HG03460 (cell line): ENCODE measurements at regions not wholly inside any gene's neighbourhood (a gene's known extent, or its start where the extent isn't known, plus 50 kb on each side); places are given as distances from the start of the nearest gene placed in this dataset.

Experiments
- ATAC-seq: cut with Tn5 transposase; IDR thresholded peaks from one replicate; pipeline ENCODE4 v1.9.1; 2021; ENCODE audit not compliant: unreplicated experiment

DNA sequence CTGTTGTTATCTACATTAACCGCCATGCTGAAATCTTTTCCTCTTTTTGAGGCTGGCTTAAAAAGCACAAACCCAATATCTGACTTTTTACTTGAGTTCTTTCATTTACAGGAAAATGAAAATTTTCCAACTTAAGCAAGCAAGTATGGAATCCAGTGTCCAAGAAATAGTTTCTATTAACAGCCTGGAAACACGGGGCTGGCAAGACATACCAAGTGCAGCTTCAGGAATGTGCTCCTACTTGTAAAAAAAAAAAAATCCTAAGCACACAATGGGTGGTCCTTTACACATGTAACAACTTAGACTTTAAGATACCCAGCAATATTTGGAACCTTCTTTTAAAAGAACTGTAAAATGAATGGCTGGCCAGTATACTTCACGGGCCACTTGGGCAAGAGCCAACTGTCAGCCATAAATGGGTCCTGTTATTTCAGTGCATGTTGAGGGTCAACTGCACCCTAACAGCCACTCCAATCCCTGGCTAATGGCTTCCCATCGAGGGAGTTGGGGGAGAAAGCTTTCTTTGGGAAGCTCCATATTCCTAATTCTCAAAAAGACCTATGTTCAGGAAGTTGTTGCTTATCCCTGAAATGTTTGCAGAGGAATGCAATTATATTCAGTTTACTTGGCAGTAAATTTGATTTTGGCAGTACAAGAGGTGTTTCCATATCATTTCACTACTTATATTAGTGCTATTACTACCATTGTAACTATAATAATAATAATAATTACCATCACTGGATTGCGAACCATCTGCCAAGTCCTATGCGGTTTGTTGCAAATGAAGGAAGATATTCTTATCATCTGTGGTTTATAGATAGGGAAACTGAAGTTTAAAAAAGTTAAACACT is 236.4 kb upstream of the TMEM72 start:
- ATAC-seq, result no peak

DNA sequence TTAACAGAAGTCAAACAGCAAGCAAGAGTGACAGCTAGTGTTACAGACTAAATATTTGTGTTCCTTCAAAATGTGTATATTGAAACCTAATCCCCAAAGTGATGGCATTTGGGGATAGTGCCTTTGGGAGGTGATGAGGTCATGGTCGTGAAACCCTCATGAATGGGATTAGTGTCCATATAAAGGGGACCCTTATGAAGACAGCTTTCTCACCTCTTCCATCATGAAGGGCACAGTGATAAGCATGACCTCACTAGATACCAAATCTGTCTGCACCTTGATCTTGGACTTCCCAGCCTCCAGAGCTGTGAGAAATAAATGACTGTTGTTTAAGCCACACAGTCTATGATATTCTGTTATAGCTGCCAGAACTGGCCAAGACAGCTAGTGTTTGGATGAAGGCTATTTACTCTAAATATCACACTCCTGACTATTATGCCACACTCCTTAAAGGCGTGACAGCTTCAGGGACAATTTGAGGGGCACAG is 235.7 kb upstream of the TMEM72 start:
- ATAC-seq, result no peak

DNA sequence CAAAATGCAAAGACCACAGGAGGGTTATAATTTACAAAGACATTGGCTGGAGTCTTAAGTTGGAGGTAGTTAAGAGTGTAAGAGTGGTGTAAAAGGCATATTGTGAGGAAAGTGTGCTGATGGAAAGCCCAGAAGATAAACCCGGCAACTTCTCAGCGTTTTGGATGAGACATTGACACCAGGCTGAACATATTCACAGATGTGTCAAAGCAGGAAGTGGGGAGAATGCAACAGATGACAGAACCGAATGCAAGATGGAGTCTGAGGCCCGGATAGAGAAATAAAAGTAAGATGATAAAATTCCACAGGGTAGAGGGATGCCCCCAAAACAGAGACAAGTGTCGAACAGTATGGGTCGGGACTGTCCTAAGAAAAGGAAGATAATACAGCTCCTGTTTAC is 230.4 kb upstream of the TMEM72 start:
- ATAC-seq, result no peak

DNA sequence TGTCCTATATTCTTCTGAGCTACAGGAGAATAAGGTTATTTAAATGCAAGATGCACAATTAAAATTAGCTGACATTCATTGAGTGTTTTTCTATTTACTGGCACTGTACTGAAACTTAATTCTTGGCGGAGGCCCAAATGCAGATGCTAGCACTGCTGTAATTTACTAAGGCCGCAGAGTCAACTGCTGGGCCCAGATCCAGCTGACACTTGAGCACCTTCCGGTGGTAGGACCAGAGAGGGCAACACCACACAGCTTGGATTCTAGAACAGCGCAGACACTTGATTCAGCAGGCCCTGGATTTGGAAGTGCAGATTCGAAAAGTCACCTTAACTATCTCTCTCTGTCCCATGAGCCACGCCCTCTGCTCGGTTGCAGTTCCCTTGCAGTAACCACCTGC is 228.6 kb upstream of the TMEM72 start:
- ATAC-seq, result no peak

DNA sequence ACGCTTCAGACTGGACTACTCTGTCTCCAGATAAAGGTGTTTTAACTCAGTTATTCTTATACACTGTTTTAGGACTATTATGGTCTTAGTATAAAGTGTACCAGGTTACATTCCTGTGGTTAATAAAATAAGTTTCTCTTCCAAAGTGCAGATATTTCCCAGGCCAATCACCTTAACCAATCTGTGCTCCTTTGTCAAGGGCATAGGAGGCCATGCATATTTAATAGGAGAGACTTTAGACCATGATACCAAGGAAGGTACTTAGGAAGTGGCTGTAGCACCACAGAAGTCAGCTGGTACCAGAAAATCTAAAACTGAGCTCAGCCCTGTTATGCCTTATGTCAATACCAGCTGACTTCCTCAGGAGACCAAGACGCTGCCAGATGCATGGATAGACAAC is 226.5 kb upstream of the TMEM72 start:
- no peak for ATAC-seq

DNA sequence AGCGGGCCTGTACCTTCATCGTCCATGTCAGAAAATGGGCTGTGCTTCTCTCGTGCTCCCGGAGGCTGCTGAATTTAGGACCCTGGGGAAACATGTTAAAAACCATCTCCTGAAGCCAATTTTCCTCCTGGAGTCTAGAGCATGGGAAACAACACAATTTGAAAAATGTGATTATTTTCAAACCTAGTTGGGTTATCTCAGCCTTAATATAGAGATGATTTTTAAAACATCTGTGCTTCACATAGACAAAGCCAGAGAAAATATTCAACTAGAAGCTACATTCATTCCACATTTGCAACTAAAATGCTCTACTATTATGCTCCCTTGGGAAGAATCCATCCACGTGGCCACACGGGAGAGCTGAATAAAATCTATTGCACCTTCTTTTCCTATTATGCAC is 225.9 kb upstream of the TMEM72 start:
- ATAC-seq, result no peak

DNA sequence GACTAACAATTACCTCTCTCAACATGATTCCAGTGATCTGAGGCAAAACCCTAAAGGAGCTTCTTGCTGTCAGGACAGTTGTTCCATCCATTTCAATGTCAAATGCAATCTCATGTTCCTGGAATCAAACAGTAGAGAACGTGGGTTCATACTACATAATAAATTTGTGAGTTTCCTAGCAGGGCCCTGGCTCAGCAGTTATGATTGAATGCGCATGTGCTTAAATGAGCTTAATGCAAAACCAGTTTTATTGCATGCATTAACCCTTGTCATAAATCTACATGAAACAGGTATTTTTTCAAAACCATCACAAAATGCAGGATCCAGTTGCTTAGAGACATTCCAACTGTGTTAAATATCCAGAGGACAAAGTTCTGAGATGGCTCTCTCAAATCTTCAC is 225.4 kb upstream of the TMEM72 start:
- ATAC-seq, result no peak

DNA sequence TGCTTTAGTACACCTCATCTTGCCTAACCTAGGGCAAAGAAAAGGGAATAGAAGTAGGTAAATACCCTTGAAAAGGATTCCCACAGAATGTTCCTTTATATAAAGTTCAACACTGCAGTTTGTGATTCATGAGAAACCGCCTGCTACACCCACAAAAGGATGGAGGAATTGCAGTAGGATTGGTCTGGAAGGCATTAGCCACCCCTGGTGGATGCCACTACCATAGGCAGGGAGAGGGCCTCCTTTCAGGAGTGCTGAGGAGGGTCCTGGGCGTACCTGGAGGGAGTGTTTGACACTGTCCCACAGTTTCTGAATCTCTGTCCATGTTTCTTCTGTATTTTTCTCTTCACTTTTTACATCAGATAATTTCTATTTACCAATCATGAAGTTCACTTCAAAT is 221.8 kb upstream of the TMEM72 start:
- no peak for ATAC-seq

DNA sequence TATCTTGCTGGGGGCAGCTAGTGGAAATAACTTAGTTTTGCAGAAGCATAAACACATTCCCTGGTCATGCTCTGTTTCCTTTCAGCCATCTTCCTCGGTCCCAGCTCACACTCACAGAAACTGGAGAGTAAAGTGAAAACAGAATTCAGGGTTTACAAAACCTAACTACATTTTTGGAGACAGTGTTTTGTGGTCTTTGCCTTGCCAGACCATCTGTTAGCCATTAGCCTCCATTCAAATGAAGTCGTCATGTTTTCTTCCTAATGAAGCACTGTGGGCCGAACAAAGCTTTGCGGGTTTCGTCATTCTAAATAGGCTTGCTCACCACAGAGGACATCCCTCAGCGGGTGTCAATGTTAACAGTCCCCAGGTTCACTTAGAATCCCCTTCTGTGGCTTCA is 214.6 kb upstream of the TMEM72 start:
- ATAC-seq, result no peak

DNA sequence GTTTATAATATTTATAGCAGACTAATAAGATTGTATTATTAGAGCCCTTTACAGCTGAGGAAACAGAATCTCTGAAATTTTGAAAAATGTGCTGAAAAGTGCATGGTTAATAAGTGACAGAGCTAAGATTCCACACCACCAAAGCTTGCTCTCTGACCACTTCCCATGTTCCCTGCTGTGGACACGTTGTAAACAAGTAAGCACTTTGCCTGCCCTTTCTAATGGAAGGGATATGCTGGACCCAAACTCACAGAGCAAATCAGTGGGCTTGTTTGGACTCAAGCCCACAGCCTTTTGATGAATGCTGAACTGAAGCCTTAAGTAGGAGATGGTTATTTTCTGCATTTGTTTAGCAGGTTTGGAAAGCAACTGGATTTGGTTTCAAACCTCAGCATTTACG is 214.0 kb upstream of the TMEM72 start:
- ATAC-seq, result no peak

DNA sequence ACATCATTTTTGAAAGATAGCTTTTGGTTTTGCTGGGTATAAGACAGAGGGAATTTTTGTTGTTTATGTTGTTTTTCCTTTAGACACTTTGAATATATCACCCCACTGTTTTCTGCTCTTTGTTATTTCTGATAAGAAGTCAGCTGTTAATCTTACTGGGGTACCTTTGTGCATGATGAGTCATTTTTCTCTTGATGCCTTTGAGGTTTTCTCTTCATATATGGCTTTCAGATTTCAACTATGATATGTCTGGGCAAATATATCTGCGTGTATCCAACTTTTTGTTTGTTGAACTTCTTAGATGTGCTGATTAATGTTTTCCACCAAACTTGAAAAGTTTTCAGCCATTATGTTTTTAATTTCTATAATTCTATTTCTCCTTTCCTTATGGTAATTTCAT is 208.6 kb upstream of the TMEM72 start:
- no peak for ATAC-seq

DNA sequence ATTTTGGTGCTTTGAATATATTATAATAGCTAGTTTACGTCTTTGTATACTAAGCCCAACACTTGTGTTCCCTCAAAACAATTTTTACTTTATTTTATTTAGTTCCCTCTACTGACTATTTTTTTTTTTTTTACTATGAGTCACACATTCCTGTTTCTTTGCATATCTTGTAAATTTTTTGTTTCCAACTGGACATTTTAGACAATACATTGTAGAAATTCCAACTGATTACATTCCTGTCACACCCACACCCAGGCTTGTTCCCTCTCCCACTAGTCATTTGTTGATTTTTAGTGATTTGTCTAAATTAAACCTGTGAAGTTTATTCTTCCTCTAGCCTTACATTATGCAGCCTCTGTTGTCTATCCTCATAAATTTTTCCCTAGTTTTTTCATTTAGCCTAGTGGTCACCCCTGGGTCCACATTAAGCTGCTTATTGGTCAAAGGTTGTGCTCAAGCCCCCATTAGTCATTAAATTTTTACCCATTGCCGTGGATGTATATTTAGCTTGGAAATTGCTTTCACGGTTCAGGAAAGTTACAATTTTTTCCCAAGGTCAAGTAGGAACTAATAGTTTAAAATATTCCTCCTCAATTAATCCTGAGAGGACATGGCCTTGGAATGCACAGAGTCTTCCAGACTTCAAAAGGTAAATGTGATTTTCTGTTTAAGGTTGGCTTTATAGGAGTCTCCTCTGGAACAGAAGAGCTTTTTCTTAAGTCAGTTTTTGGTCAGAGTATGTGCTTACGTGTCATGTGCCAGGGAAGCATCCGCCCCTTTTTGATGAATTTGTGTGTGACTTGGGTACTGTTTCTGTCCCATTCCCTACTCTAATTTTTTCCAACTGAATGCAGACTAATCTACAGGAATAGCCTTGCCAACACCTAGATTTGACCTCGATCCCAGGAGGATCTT is 207.6 kb upstream of the TMEM72 start:
- no peak for ATAC-seq

DNA sequence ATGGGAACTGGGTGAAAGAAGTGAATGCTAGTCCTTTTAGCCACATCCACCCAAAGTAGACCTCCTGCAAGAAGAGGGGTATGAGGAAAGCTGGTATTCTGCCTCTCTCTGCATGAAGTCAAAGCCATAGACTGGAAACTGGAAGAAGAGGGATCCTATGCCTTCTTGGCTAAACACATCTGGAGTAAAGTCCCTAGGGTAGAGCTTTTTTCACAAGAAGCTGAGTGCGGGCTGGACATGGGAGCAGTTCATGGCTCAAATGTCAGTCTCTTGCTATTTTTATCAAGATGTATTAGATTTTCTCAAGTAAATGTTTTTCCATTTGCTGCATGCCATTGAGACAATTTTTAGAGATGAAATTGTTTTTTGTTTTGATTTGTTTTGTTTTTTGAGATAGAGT is 206.5 kb upstream of the TMEM72 start:
- ATAC-seq, result no peak

DNA sequence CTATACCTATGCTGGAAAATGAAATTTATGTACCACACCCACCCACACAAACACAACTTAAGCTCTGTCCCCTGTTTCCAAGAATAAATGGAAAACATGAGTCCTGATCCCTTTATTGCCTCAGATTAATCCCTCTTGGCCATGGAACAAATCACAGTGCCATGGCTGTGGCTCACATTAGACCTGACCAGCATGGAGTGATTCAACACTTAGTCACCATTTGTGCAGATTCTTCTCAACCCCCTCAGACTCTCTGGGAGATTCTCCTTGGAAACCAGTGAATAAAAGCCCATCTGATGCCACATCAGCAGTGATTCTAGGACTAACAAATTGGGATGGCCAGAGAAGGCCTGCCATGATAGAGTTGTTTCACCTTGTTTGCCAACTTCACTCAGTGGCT is 204.4 kb upstream of the TMEM72 start:
- ATAC-seq, result no peak

DNA sequence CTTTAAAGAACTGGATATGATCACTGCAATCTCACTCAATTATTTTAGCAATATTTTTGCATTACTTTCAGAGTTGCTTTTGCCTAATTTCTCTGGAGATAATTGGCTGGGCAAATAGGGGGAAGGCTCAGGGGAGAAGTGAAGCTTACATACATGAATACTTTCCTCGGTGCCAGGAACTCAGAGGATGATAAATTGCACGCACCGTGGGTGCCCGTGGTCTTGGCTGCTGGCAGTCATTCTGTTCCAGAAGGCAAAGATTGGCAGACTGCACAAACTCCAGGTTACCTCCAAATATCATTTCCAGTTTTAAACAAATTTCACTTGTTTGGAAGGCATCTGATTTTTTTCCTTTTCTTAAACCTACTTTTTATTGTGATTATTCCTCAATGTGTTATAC is 197.8 kb upstream of the TMEM72 start:
- no peak for ATAC-seq

DNA sequence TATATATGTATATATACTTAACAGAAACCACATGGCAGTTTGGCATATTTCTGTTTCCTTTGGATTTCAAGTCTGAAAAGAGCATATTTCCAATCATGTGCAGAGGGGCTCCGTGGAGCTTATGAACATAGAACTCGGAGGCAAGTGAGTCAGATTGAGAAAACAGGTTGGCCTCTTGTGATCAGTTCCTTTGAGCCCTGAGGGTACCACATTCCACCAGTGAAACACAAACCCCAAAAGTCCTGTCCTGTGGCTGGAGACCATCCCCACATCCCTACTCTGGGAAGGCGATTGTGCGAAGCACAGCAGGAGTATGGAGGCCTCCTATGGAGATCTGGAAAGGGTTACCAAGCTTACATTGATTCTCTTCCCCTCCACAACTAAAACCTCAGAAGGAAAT is 196.7 kb upstream of the TMEM72 start:
- no peak for ATAC-seq

DNA sequence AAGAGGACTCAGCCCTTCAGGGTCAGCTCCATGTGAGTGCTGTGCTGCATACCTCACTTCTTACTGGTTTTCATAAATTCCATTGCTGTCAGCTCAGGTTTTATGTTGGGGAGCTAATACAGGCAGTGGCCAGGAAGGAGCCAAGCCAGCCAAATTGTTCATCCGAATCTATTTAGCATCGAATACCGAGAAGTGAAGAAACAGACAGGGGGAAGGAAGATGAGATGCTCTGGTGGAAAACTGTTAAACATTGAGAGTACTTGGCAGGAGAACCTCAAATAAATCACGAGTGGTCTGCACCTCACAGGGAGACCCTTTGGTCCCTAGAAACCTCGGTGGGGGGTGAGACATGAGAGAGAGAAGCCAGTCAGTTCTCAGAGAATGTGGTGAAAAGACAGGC is 196.0 kb upstream of the TMEM72 start:
- no peak for ATAC-seq

DNA sequence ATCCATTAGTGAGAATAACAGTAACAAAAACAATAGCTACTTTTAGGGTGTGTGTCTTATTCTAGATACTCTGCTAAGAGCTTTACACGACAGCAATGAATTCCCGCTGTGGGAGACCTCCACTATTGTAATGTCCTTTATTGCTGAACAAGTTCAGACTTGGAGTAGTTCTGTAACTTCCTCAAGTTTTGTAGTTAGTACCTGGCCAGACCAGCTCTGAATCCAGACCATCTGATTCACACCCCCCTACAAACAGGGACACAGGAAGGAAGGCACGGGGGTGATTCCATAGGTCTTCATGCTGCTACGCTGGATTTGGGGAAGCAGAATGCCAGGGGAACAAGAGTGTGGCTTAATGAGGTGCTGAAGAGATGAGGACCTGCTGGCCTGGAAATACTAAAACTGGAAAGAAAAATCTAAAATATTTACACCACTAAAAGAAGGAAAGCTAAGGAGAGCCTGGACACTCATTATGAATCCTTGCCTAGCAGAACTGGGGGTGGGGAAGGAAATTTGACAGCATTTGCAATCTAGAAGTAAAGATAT is 194.6 kb upstream of the TMEM72 start:
- no peak for ATAC-seq

DNA sequence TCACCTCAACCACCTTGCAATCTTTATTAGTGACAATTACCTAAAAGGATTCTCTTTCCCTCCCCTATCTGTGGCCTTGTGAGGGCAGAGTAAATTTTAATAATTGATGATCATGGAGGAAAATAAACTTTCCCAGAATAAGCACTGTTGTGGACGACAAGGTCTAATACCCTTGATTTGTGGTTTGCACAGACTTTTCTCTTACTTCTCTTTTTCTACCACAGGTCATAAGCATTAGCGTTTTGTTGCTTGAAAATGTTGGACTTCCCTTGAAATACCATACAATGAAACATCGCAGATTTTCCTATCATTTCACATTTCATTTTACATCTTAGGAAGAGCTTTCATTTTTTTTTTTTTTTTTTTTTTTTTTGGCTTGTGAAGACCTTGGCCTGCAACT is 188.1 kb upstream of the TMEM72 start:
- ATAC-seq, result no peak

DNA sequence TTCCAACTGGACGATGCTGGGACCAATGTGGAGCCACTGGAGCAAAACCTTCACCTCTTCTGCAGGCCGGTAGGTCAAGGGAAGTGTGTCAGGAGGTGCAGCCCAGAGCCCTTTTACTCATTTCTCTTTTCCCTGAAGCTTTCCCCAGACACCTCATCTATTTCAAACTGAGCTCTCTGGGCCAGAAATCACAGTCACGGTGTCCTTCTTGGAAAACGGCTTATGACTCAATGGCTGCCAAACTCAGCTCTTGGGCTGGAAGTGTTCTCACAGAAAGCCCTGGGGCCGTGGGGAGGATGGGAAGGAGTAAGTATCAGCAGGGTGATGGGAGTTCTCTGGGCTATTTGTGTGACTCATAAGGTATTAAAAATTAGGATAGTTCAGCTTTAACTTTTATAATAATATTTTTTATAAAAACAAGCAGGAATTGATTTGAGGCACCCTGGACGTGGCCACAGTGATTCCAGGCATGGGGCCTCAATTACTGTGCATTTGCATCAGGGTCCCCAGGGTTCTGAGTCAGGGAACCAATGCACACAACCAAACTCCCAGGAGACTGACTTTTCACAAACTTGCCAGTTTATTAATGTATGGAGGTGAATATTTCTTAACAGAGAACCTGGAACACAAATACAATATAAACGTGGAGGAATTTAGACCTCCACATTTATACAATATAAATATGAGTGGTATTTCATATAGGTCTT is 187.4 kb upstream of the TMEM72 start:
- no peak for ATAC-seq
